ENCODE measurements at regions not wholly inside any gene's neighbourhood (a gene's known extent, or its start where the extent isn't known, plus 50 kb on each side); places are given as distances from the start of the nearest gene placed in this dataset. TPM values are rescaled to one million over a fixed set of nuclear protein-coding genes. Genes with fewer than 3 reads are reported as not detected.

- Histone ChIP-seq H3K56ac (ENCODE audit: insufficient read length, low read depth, low read length) (no peak overlapping the region), H2BK120ac (ENCODE audit: low read depth, low read length, poor library complexity, severe bottlenecking) (no peak overlapping the region), H3K4me2 (ENCODE audit: insufficient read depth, insufficient read length, low read length) (no peak overlapping the region), H3K14ac (ENCODE audit: insufficient read depth, low read length) (peak overlapping the region; percentile 25; the same call in 1 of the 2 replicates), H3K18ac (ENCODE audit: insufficient read length, low read depth, low read length) (peak overlapping the region; percentile 40), H3K27ac (ENCODE audit: insufficient read length, low read depth, low read length) (no peak overlapping the region), H2AK5ac (ENCODE audit: insufficient read length, low read length) (no peak overlapping the region), H3K79me2 (ENCODE audit: insufficient read depth, low read length) (no peaks in the 10 kb centered on the region), H3K9ac (ENCODE audit: extremely low read depth, insufficient read length, low read length) (no peak overlapping the region), H4K20me1 (ENCODE audit: control insufficient read depth, insufficient read depth, insufficient read length) (peaks cover 5% of the 10 kb centered on the region), H3K4me1 (ENCODE audit: insufficient read depth, low read length) (no peaks in the 10 kb centered on the region), H2AFZ (ENCODE audit: low read length) (no peak overlapping the region), H3K27me3 (ENCODE audit: insufficient read depth, low read length) (no peaks in the 10 kb centered on the region), H2BK20ac (ENCODE audit: low read depth, low read length, poor library complexity, severe bottlenecking) (no peak overlapping the region), H4K91ac (ENCODE audit: insufficient read length, low read depth, low read length) (no peak overlapping the region), H2BK12ac (ENCODE audit: insufficient read length, low read depth, low read length) (no peak overlapping the region), H4K5ac (ENCODE audit: insufficient read length, low read depth, low read length) (no peak overlapping the region), H3K23ac (ENCODE audit: insufficient read length, low read depth, low read length) (no peak overlapping the region), H3K23me2 (ENCODE audit: insufficient read length, low read depth, low read length, poor library complexity, severe bottlenecking) (no peaks in the 10 kb centered on the region), H3T11ph (ENCODE audit: low read length) (no peak overlapping the region), H2BK5ac (ENCODE audit: insufficient read length, low read length) (no peak overlapping the region), H2BK15ac (ENCODE audit: low read depth, low read length) (no peak overlapping the region), H3K4ac (ENCODE audit: low read depth, low read length) (no peak overlapping the region), H3K9me3 (ENCODE audit: control insufficient read depth, low read depth, low read length) (no peaks in the 10 kb centered on the region), H3K79me1 (ENCODE audit: insufficient read depth, low read depth, low read length, poor library complexity, severe bottlenecking) (no peaks in the 10 kb centered on the region), H4K8ac (replicated peaks; ENCODE audit: insufficient read length, low read depth, low read length) (no peak overlapping the region)
- H3K27me3 Mint-ChIP-seq (ENCODE audit: low read depth): no peaks in the 10 kb centered on the region; the same call in none of the 2 replicates
- no peak overlapping the region; a peak in 1 of 7 replicates for H3K27ac Mint-ChIP-seq
- no peak overlapping the region for H3K4me3 Mint-ChIP-seq
- H3K9me3 Mint-ChIP-seq: peaks cover 6% of the 10 kb centered on the region in 2 experiments; a peak in 4 of 5 replicates
- TF ChIP-seq, protein P1, sequence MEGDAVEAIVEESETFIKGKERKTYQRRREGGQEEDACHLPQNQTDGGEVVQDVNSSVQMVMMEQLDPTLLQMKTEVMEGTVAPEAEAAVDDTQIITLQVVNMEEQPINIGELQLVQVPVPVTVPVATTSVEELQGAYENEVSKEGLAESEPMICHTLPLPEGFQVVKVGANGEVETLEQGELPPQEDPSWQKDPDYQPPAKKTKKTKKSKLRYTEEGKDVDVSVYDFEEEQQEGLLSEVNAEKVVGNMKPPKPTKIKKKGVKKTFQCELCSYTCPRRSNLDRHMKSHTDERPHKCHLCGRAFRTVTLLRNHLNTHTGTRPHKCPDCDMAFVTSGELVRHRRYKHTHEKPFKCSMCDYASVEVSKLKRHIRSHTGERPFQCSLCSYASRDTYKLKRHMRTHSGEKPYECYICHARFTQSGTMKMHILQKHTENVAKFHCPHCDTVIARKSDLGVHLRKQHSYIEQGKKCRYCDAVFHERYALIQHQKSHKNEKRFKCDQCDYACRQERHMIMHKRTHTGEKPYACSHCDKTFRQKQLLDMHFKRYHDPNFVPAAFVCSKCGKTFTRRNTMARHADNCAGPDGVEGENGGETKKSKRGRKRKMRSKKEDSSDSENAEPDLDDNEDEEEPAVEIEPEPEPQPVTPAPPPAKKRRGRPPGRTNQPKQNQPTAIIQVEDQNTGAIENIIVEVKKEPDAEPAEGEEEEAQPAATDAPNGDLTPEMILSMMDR (conservative IDR thresholded peaks at IDR 0.05): no peak
- no CpG with 5 or more reads among the region's 21 CpGs for WGBS (ENCODE audit: extremely low coverage, insufficient read length, low lambda C conversion rate)
- peaks cover under 1 to 10% of the 10 kb centered on the region in 2 experiments; a peak in 2 of 4 replicates for H3K4me1 Mint-ChIP-seq
- peaks cover 1 to 6% (median 2%) of the 10 kb centered on the region in 3 experiments; a peak in 6 of 7 replicates for H3K36me3 Mint-ChIP-seq (ENCODE audit: insufficient read depth in 1 of 3, low read depth in 3 of 3)
- DNase-seq: no peak
Measured at GRCh38 chr2:111716905-111717775, 166.9 kb downstream of the ANAPC1 start.

Small RNA genes lying in the stretch of these regions (microRNA-seq; reads per million reads assigned to microRNA genes)
- not detected for gene MIR4435-2 (ENCODE audit: borderline microRNAs expressed)

Data from H9 (cell line).